ENCODE measurements at regions not wholly inside any gene's neighbourhood (a gene's known extent, or its start where the extent isn't known, plus 50 kb on each side); places are given as distances from the start of the nearest gene placed in this dataset.
"Not testable (repeated sequence)": the region's sequence is repeated elsewhere in the genome, so short reads cannot be mapped to it uniquely, and the experiment has no call there.

GRCh38 chr12:5328669-5329517, 103.0 kb upstream of the NTF3 start:
- no peak for DNase-seq

GRCh38 chr12:5332551-5332950, 99.4 kb upstream of the NTF3 start:
- no peak for DNase-seq

GRCh38 chr12:5333096-5333495, 98.8 kb upstream of the NTF3 start:
- DNase-seq, result no peak

GRCh38 chr12:5335069-5335468, 96.8 kb upstream of the NTF3 start:
- DNase-seq, result peak; percentile 18

GRCh38 chr12:5341086-5341485, 90.8 kb upstream of the NTF3 start:
- DNase-seq, result not testable (repeated sequence)

GRCh38 chr12:5343711-5344110, 88.2 kb upstream of the NTF3 start:
- no peak for DNase-seq

GRCh38 chr12:5344131-5344530, 87.8 kb upstream of the NTF3 start:
- DNase-seq, result no peak

- DNase-seq, result no peak
Measured at GRCh38 chr12:5345534-5345933, 86.4 kb upstream of the NTF3 start.

- DNase-seq, result no peak
Measured at GRCh38 chr12:5348057-5348456, 83.9 kb upstream of the NTF3 start.

GRCh38 chr12:5348491-5348890, 83.4 kb upstream of the NTF3 start:
- DNase-seq, result no peak

GRCh38 chr12:5364036-5364770, 67.7 kb upstream of the NTF3 start:
- no peak for DNase-seq

GRCh38 chr12:5369298-5369697, 62.6 kb upstream of the NTF3 start:
- no peak for DNase-seq

GRCh38 chr12:5371631-5372030, 60.3 kb upstream of the NTF3 start:
- DNase-seq, result no peak

- DNase-seq, result no peak
Measured at GRCh38 chr12:5374713-5375112, 57.2 kb upstream of the NTF3 start.

- DNase-seq, result no peak
Measured at GRCh38 chr12:5375547-5376295, 56.2 kb upstream of the NTF3 start.

- no peak for DNase-seq
Measured at GRCh38 chr12:5376591-5377207, 55.2 kb upstream of the NTF3 start.

GRCh38 chr12:5377997-5378592, 53.8 kb upstream of the NTF3 start:
- no peak for DNase-seq

- no peak for DNase-seq
Measured at GRCh38 chr12:5379749-5380496, 52.0 kb upstream of the NTF3 start.
